Sigmoid colon (tissue), 3 donors: ENCODE measurements at regions not wholly inside any gene's neighbourhood (a gene's known extent, or its start where the extent isn't known, plus 50 kb on each side); places are given as distances from the start of the nearest gene placed in this dataset.

ENCODE experiments used
- CTCF ChIP-seq, 4 experiments: fragments of 450-650 bp in 3 of 4; fragments of 200-600 bp in 1 of 4; IDR thresholded peaks; one replicate each; pipeline ENCODE4 v1.5.1; 2016 to 2019; ENCODE audit warnings: antibody characterized with exemption in 4 of 4, mild to moderate bottlenecking in 3 of 4, moderate library complexity in 2 of 4
- POLR2A ChIP-seq, 2 donors: fragments of 450-650 bp; IDR thresholded peaks; one replicate each; pipeline ENCODE4 v1.6.1; 2016; ENCODE audit warnings: antibody characterized with exemption in 2 of 2, mild to moderate bottlenecking in 2 of 2, moderate library complexity in 2 of 2

GRCh38 chr1:193916452-193916851 lies 730.0 kb upstream of the B3GALT2 start:
- TF ChIP-seq CTCF (IDR thresholded peaks at IDR 0.05) (no peak), POLR2A (IDR thresholded peaks at IDR 0.05) (no peak)
